Right lobe of liver (tissue), 6 donors: ENCODE measurements at regions not wholly inside any gene's neighbourhood (a gene's known extent, or its start where the extent isn't known, plus 50 kb on each side); places are given as distances from the start of the nearest gene placed in this dataset.

Experiments used
- ATAC-seq, 4 donors: fragments of 200-7000 bp; cut with Tn5 transposase; one replicate each; pipeline ENCODE4 v1.9.1; 2020; ENCODE audit warnings: mild to moderate bottlenecking in 4 of 4, moderate library complexity in 4 of 4
- DNase-seq, 3 donors: peaks; one replicate each; pipeline ENCODE4 v3.0.0-alpha.2; 2020
- H3K27ac ChIP-seq, 3 donors: fragments of 200-600 bp; one replicate each; pipeline ENCODE4 v1.8.0; 2022
- H3K27me3 ChIP-seq, 2 donors: fragments of 200-600 bp; one replicate each; pipeline ENCODE4 v1.8.0; 2022
- H3K36me3 ChIP-seq, 4 donors: fragments of 200-600 bp; sonication (generic) in 1 of 4; one replicate each; pipeline versions ENCODE4 v1.5.1 to v1.8.0; 2017 to 2022; ENCODE audit warnings: control low read depth in 1 of 4
- H3K4me1 ChIP-seq, 4 donors: fragments of 200-600 bp; sonication (generic) in 1 of 4; one replicate each; pipeline versions ENCODE4 v1.5.1 to v1.8.0; 2017 to 2022; ENCODE audit warnings: control low read depth in 1 of 4
- H3K4me3 ChIP-seq, 3 donors: fragments of 200-600 bp; one replicate each; pipeline ENCODE4 v1.8.0; 2022
- H3K9me3 ChIP-seq, 4 donors: fragments of 200-600 bp; sonication (generic) in 1 of 4; one replicate each; pipeline versions ENCODE4 v1.5.1 to v1.8.0; 2017 to 2022; ENCODE audit warnings: control low read depth in 1 of 4
- POLR2A ChIP-seq: fragments of 450-650 bp; IDR thresholded peaks from one replicate; pipeline ENCODE4 v1.6.1; 2017; ENCODE audit warnings: antibody characterized with exemption, mild to moderate bottlenecking
- WGBS: methylation state at CpG from one replicate; pipeline ENCODE4 v1.1.6; 2018; ENCODE audit warnings: low coverage, low lambda C conversion rate; ENCODE audit not compliant: insufficient coverage; ENCODE audit errors: missing lambda C conversion rate; 5-methylcytosine and 5-hydroxymethylcytosine counted together
- intact Hi-C, 2 donors: fragments of 100-400 bp; cut with DNase I; formaldehyde crosslinking; loops; one replicate each; pipeline versions ENCODE4 v1.11.2 to v1.14.1; 2022
- TF ChIP-seq, protein P1 (sequence below), 4 donors: fragments of 200-600 bp in 3 of 4; fragments of 450-650 bp in 1 of 4; IDR thresholded peaks; one replicate each; pipeline versions ENCODE4 v1.5.1 to v1.8.0; 2016 to 2022; ENCODE audit warnings: antibody characterized with exemption in 4 of 4, mild to moderate bottlenecking in 2 of 4
- donor health status: DM: no; HTN: yes; CAD: no.
- donor health status: DM: no; HTN: no; CAD: no.
- donor health status: DM: no; HTN: no; CAD: no.
- donor health status: DM: no; HTN: yes; CAD: no.
- donor health status: DM: no; HTN: yes; CAD: no.

GRCh38 chr3:188041193-188041592 is 112.8 kb upstream of the LPP start:
- Histone ChIP-seq H3K36me3 (no peaks in the 10 kb centered on the region), H3K4me1 (peaks cover 0 to 7% (median 3%) of the 10 kb centered on the region in 4 donors), H3K27me3 (no peaks in the 10 kb centered on the region), H3K4me3 (no peak overlapping the region), H3K27ac (no peak overlapping the region), H3K9me3 (no peaks in the 10 kb centered on the region)
- WGBS = 69% methylated on average over 1 of the region's 1 CpG
- no peak for DNase-seq
- intact Hi-C loops = loop anchor here in 1 of 2 donors (10.0 kb wide), 1 partner anchor 244 kb away; no protein-coding TSS in a partner anchor
- ATAC-seq = no peak
- TF ChIP-seq, protein P1, sequence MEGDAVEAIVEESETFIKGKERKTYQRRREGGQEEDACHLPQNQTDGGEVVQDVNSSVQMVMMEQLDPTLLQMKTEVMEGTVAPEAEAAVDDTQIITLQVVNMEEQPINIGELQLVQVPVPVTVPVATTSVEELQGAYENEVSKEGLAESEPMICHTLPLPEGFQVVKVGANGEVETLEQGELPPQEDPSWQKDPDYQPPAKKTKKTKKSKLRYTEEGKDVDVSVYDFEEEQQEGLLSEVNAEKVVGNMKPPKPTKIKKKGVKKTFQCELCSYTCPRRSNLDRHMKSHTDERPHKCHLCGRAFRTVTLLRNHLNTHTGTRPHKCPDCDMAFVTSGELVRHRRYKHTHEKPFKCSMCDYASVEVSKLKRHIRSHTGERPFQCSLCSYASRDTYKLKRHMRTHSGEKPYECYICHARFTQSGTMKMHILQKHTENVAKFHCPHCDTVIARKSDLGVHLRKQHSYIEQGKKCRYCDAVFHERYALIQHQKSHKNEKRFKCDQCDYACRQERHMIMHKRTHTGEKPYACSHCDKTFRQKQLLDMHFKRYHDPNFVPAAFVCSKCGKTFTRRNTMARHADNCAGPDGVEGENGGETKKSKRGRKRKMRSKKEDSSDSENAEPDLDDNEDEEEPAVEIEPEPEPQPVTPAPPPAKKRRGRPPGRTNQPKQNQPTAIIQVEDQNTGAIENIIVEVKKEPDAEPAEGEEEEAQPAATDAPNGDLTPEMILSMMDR (IDR thresholded peaks at IDR 0.05) = no peak
- no peak for TF ChIP-seq POLR2A

GRCh38 chr3:188041895-188042294 is 112.1 kb upstream of the LPP start:
- no peaks in the 10 kb centered on the region for H3K27me3 ChIP-seq
- H3K36me3 ChIP-seq = no peaks in the 10 kb centered on the region
- H3K4me1 ChIP-seq = peaks cover 0 to 1% (median 0%) of the 10 kb centered on the region in 4 donors
- H3K9me3 ChIP-seq = no peaks in the 10 kb centered on the region
- ATAC-seq (no peak), DNase-seq (no peak)
- TF ChIP-seq, protein P1 (IDR thresholded peaks at IDR 0.05) = no peak
- TF ChIP-seq POLR2A = no peak
- WGBS = 86% methylated on average over 1 of the region's 5 CpGs
- no peak overlapping the region for H3K27ac ChIP-seq
- H3K4me3 ChIP-seq = no peak overlapping the region
- intact Hi-C loops = loop anchor here in 1 of 2 donors (10.0 kb wide), 1 partner anchor 243 kb away; no protein-coding TSS in a partner anchor

- 68% methylated on average over 6 of the region's 6 CpGs for WGBS
- ATAC-seq (peak in 2 of 4 donors; percentile 12 to 18), DNase-seq (no peak)
- Histone ChIP-seq H3K4me1 (no peaks in the 10 kb centered on the region), H3K27ac (no peak overlapping the region), H3K9me3 (no peaks in the 10 kb centered on the region), H3K4me3 (no peak overlapping the region), H3K27me3 (no peaks in the 10 kb centered on the region), H3K36me3 (no peaks in the 10 kb centered on the region)
- intact Hi-C loops = loop anchor here in 1 of 2 donors (10.0 kb wide), 1 partner anchor 242 kb away; no protein-coding TSS in a partner anchor
- TF ChIP-seq, protein P1 (IDR thresholded peaks at IDR 0.05) = no peak
- no peak for TF ChIP-seq POLR2A
Observed at GRCh38 chr3:188042466-188042865, 111.5 kb upstream of the LPP start.

DNA sequence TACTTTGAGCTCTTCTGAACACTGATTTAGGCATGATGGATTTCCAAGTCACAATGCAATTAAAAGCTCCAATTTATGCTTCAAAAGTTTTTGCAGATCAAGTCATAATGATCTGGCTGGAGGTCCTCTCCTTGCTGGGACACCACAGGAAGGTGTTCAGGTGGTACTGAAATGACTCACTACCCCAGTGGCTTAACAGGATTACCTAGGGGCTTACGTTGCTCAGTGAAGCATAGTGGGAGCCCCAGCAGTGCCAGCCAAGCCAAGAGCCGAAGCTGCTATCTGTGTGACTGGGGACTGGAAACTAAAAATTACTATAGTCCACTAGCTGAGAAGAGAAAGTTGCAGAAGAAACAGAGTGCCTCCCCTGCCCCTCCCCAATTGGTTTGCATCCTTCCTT is 110.1 kb upstream of the LPP start:
- TF ChIP-seq, protein P1 (IDR thresholded peaks at IDR 0.05) = no peak
- TF ChIP-seq POLR2A = no peak
- no CpG with 5 or more reads among the region's 2 CpGs for WGBS
- Histone ChIP-seq H3K27me3 (no peaks in the 10 kb centered on the region), H3K36me3 (no peaks in the 10 kb centered on the region), H3K4me1 (no peaks in the 10 kb centered on the region), H3K27ac (no peak overlapping the region), H3K4me3 (no peak overlapping the region), H3K9me3 (no peaks in the 10 kb centered on the region)
- intact Hi-C loops = loop anchor here in 1 of 2 donors (10.0 kb wide), 1 partner anchor 241 kb away; no protein-coding TSS in a partner anchor
- DNase-seq (no peak), ATAC-seq (no peak)
